Fibroblast of peridontal ligament (primary cell): ENCODE measurements at regions not wholly inside any gene's neighbourhood (a gene's known extent, or its start where the extent isn't known, plus 50 kb on each side); places are given as distances from the start of the nearest gene placed in this dataset.
"Not testable (repeated sequence)": the region's sequence is repeated elsewhere in the genome, so short reads cannot be mapped to it uniquely, and the experiment has no call there.

Source experiments
- DNase-seq: peaks from one replicate; pipeline ENCODE4 v3.0.0-alpha.2; 2010; ENCODE audit errors: extremely low read depth

- DNase-seq: no peak
These were observed 736.8 kb upstream of the CA10 start for GRCh38 chr17:52895272-52895671.

GRCh38 chr17:52892334-52892733 is 733.8 kb upstream of the CA10 start:
- DNase-seq: no peak

- DNase-seq: no peak
These were observed 727.4 kb upstream of the CA10 start for GRCh38 chr17:52885882-52886281.

DNA sequence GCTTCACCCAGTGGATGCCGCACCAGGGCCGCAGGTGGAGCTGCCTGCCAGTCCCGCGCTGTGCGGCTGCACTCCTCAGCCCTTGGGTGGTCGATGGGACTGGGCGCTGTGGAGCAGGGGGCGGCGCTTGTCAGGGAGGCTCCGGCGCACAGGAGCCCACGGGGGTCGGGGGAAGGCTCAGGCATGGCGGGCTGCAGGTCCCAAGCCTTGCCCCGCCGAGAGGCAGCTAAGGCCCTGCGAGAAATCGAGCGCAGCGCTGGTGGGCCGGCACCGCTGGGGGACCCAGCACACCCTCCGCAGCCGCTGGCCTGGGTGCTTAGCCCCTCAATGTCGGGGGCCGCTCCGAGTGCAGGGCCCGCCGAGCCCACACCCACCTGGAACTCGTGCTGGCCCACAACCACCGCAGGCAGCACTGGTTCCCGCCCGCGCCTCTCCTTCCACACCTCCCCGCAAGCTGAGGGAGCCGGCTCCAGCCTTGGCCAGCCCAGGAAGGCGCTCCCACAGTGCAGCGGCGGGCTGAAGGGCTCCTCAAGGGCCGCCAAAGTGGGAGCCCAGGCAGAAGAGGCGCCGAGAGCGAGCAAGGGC is 725.5 kb upstream of the CA10 start:
- not testable (repeated sequence) for DNase-seq

DNA sequence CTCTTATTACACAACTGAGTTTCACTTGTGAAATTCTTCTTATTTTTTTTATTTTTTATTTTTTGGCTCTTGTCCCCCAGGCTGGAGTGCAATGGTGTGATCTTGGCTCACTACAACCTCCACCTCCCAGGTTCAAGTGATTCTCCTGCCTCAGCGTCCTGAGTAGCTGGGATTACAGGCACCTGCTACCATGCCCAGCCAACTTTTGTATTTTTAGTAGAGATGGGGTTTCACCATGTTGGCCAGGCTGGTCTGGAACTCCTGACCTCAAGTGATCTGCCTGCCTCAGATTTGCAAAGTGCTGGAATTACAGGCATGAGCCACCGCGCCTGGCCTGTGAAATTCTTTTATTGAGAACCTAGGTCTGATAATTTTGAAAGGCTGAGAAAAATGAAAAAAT is 688.3 kb upstream of the CA10 start:
- not testable (repeated sequence) for DNase-seq

GRCh38 chr17:52841971-52842370 is 683.5 kb upstream of the CA10 start:
- DNase-seq: no peak

DNA sequence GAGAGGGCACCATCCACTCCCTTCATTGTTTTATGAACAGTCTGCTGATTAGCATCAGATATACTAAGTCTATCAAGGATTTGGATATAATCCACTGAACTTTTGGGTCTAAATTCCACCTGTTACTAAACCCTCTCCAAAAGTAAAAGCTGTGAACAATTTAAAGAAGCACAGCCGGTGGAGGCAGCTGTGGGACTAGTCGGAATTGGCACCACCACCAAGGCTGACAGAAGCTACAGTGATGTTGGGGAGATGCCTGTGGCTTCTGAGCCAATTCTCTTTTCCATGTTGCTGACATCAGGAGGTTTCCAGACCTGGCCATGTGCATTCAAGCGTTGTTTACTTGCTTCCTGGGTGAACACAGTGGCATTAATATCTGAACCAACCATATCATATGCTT is 679.0 kb upstream of the CA10 start:
- DNase-seq: no peak

GRCh38 chr17:52831536-52831935 is 673.0 kb upstream of the CA10 start:
- DNase-seq: no peak

- no peak for DNase-seq
These were observed 670.1 kb upstream of the CA10 start for GRCh38 chr17:52828621-52829020.

GRCh38 chr17:52827526-52827925 is 669.0 kb upstream of the CA10 start:
- DNase-seq: no peak

- no peak for DNase-seq
These were observed 666.0 kb upstream of the CA10 start for GRCh38 chr17:52824542-52824941.

DNA sequence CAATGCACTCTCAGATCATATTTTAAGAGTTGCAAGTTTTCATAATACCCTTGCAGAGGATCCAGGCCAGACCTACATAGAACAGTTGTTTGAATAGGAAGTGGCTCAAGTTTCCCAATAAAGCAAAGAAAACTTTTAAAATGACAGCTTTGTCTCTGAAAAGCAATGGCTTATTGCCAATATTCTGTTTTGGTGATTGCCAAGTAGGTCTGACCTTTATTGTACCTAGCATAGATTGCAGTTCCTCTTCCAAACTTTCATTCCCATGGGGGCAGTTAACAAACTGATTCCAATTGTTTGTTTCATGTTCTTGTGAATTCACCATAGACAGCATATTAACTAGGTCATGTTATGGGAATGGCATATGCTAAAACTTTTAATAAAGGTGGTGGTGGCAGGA is 664.6 kb upstream of the CA10 start:
- no peak for DNase-seq

- no peak for DNase-seq
These were observed 631.9 kb upstream of the CA10 start for GRCh38 chr17:52790359-52790955.

DNA sequence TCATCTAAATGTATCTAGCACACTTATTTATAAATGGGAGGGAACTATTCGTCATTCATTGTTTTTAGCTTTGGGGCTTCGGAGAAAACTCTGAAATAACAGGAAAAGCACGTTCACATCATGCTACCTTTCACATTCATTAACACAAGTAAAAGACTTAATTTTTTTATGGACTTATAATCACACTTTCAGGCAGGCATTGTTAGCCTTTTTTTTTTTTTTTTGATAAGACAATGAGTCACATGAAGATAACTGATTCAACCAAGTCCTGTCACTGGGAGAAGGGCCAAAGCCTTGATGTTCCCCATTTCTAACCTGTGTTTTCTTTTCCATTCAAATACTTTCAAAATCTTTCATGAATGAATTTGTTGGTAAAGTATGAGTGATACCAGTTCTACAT is 631.3 kb upstream of the CA10 start:
- no peak for DNase-seq

DNA sequence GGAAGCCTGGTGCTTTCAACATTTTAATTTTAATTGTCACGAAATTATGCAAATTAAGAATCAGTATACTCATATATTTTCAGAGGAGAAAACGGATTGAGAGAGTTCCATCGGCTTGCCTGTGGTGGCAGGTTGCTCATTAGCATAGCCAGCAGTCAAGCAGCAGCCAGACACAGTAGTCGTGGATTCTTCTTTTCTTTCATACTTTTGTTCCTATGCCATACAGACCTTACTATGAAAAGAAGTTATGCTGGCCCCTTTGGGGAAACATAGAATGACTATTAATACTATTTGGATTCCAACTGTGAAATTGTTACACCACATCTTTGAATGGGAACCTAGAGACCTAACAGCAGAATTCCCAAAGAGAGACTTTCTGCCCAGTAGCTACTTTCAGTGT is 617.7 kb upstream of the CA10 start:
- no peak for DNase-seq

GRCh38 chr17:52762794-52763167 is 604.3 kb upstream of the CA10 start:
- no peak for DNase-seq

GRCh38 chr17:52762147-52762793 is 603.8 kb upstream of the CA10 start:
- no peak for DNase-seq

DNA sequence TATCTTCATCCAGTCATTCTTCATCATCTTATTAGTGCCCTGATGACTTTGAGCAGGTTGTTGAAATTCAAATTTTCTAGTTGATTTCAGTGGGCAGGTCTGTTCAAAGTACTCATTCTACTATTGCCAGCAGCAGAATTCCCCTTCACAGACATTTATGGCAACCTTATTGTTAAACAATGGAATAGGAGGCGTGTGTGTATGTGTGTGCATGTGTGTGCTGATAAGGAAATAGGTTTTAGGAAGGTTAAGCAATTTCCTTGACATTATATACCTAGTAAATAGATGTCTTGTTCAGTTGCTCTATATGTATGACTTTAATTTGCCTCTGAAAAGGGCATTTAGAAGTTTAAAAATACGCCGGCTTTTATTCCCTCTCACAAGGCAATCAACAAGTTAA is 601.4 kb upstream of the CA10 start:
- DNase-seq: no peak

GRCh38 chr17:52758481-52758880 is 600.0 kb upstream of the CA10 start:
- no peak for DNase-seq

GRCh38 chr17:52756746-52757145 is 598.2 kb upstream of the CA10 start:
- no peak for DNase-seq

- DNase-seq: no peak
These were observed 596.3 kb upstream of the CA10 start for GRCh38 chr17:52754838-52755237.

GRCh38 chr17:52751051-52751450 is 592.5 kb upstream of the CA10 start:
- DNase-seq: no peak

DNA sequence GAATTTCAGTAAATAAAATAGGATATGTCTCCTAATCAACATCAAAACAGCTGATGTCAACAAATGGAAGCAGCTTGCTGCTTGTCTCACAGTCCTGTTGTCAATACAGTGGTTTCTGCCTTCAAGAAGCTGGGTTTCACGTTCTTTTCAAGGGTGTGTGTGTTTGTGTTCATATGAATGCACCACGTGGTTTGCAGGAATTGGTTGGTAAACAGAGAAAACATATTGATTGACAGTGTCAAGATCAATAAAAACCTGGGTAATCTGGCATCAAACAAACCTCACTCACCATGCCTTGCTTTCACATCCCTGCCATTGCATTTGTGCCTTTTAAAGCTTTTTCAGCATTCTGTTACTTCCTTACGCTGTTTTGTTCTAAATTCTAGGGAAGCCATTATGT is 585.7 kb upstream of the CA10 start:
- no peak for DNase-seq

DNA sequence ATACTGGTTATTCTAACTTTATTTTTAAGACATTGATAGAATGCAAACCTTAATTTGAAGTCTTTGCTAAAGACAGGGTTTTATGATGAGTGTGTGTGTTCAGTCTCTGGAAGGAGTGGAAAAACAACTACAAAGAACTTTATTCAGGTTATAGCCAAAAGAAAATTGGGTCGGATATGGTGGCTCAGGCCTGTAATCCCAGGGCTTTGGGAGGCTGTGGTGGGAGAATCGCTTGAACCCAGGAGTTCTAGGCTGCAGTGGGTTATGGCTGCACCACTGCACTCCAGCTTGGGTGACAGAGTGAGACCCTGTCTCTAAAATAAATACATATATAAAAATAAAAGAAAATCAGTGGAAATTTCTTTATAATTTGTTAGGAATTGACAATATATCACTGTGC is 581.5 kb upstream of the CA10 start:
- no peak for DNase-seq
